ENCODE measurements at regions not wholly inside any gene's neighbourhood (a gene's known extent, or its start where the extent isn't known, plus 50 kb on each side); places are given as distances from the start of the nearest gene placed in this dataset.
A peak's percentile ranks its signal among the peaks of the same experiment; 100 is the strongest.

DNA sequence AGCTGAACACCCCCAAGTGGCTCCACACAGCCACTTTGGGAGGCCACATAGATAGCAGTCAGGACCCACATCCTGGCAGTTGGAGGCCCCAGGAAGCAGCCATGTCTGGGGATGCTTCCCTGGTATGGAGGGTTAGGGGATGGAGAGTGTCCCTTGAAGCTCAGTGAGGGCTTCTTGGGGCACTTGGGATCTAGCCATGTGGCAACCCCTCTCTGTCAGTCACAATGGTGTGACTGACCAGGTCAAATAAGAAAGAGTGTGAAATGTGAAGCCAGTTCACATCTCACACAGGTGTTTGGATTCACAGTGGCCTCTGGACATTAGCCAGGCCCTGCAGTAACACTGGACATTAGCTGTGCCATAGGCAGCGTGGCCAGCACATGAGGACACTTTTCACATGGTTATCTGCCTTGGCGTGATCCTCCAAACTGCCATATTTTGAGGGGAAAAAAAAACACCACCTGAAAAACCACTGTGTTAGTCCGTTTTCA, 53.9 kb upstream of the IL17B start:
- H3K4me1 ChIP-seq: peaks cover 63% of the 10 kb centered on the region
- intact Hi-C loops (cut with micrococcal nuclease): loop anchor here (5.0 kb wide), 1 partner anchor 129 kb away; no protein-coding TSS in a partner anchor
- H3K9me3 ChIP-seq (replicated peaks): no peaks in the 10 kb centered on the region
- TF ChIP-seq, protein P1, sequence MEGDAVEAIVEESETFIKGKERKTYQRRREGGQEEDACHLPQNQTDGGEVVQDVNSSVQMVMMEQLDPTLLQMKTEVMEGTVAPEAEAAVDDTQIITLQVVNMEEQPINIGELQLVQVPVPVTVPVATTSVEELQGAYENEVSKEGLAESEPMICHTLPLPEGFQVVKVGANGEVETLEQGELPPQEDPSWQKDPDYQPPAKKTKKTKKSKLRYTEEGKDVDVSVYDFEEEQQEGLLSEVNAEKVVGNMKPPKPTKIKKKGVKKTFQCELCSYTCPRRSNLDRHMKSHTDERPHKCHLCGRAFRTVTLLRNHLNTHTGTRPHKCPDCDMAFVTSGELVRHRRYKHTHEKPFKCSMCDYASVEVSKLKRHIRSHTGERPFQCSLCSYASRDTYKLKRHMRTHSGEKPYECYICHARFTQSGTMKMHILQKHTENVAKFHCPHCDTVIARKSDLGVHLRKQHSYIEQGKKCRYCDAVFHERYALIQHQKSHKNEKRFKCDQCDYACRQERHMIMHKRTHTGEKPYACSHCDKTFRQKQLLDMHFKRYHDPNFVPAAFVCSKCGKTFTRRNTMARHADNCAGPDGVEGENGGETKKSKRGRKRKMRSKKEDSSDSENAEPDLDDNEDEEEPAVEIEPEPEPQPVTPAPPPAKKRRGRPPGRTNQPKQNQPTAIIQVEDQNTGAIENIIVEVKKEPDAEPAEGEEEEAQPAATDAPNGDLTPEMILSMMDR (IDR thresholded peaks at IDR 0.05; ENCODE audit: borderline replicate concordance): no peak
- H3K4me3 ChIP-seq: no peak overlapping the region
- DNase-seq: no peak
- peak overlapping the region; percentile 95 for H3K27ac ChIP-seq (replicated peaks)
- no peaks in the 10 kb centered on the region for H3K27me3 ChIP-seq (ENCODE audit: low read depth)
- H3K36me3 ChIP-seq: peaks cover 22% of the 10 kb centered on the region

GRCh38 chr5:149432376-149432775, 53.3 kb upstream of the IL17B start:
- TF ChIP-seq, protein P1 (IDR thresholded peaks at IDR 0.05; ENCODE audit: borderline replicate concordance): no peak
- intact Hi-C loops (cut with micrococcal nuclease): loop anchor here (5.0 kb wide), 1 partner anchor 130 kb away; no protein-coding TSS in a partner anchor
- no peak overlapping the region for H3K4me3 ChIP-seq
- H3K27ac ChIP-seq (replicated peaks): peak overlapping the region; percentile 95
- H3K9me3 ChIP-seq (replicated peaks): no peaks in the 10 kb centered on the region
- peaks cover 66% of the 10 kb centered on the region for H3K4me1 ChIP-seq
- DNase-seq: no peak
- H3K36me3 ChIP-seq: peaks cover 27% of the 10 kb centered on the region
- no peaks in the 10 kb centered on the region for H3K27me3 ChIP-seq (ENCODE audit: low read depth)

DNA sequence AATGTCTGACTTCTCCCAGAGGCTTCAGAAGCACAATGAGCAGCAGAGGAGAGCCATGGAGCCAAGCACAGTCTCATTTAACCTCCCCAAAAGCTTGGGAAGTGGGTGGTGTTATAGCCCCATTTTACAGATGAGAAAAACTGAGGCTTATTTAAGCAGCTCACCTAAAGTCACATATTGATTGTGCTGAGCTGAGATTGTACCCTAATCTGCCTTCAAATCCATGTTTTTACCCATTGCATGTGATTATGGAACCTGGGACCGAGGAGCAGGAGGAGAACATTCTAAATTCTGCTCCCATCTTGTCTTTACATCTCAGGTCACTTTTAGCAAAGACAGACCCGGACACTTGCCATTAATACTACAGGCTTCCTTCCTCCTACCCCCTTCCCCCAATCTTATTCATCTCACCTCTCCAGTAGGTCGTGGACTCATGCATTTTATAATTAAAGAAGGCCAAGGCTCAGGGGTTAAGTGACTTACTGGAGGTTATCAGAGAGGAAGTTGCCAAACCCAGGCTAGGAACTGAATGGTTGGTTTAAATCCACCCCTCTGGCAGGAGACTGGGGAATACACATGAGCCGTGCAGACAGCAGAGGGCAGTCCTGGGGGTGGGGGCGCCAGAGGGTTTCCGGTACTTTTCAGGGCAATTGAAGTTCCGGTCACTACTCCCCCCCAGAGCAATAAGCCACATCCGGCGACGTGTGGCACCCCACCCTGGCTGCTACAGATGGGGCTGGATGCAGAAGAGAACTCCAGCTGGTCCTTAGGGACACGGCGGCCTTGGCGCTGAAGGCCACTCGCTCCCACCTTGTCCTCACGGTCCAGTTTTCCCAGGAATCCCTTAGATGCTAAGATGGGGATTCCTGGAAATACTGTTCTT, 51.0 kb upstream of the IL17B start:
- H3K9me3 ChIP-seq (replicated peaks): no peaks in the 10 kb centered on the region
- H3K36me3 ChIP-seq: peaks cover 38% of the 10 kb centered on the region
- intact Hi-C loops (cut with micrococcal nuclease): loop anchor here (2.0 to 5.0 kb wide), 2 partner anchors 47 to 132 kb away; no protein-coding TSS in a partner anchor
- DNase-seq: peak; percentile 74
- H3K4me3 ChIP-seq: peak overlapping the region; percentile 67
- peak overlapping the region; percentile 95 for H3K27ac ChIP-seq (replicated peaks)
- no peaks in the 10 kb centered on the region for H3K27me3 ChIP-seq (ENCODE audit: low read depth)
- H3K4me1 ChIP-seq: peaks cover 75% of the 10 kb centered on the region
- TF ChIP-seq, protein P1 (IDR thresholded peaks at IDR 0.05; ENCODE audit: borderline replicate concordance): peak; percentile 29

Small RNA genes in the stretch of these regions (microRNA-seq; reads per million reads assigned to microRNA genes)
- gene MIR145: 5,657 reads per million, percentile 92 among the genes with 10 or more reads in this experiment

Data from left ventricle myocardium inferior (tissue), 1 donor.